Islet precursor cell (in vitro differentiated cells): ENCODE measurements at regions not wholly inside any gene's neighbourhood (a gene's known extent, or its start where the extent isn't known, plus 50 kb on each side); places are given as distances from the start of the nearest gene placed in this dataset.

Experiments used
- DNase-seq: peaks from one replicate; pipeline ENCODE4 v3.0.0-alpha.2; 2018

GRCh38 chr4:66094070-66094469 lies 423.8 kb upstream of the EPHA5 start:
- DNase-seq: no peak

- DNase-seq: no peak
Measured at GRCh38 chr4:66091786-66092185, 421.5 kb upstream of the EPHA5 start.

GRCh38 chr4:66073961-66074360 lies 403.7 kb upstream of the EPHA5 start:
- no peak for DNase-seq

- DNase-seq: no peak
Measured at GRCh38 chr4:66071911-66072310, 401.6 kb upstream of the EPHA5 start.

- DNase-seq: no peak
Measured at GRCh38 chr4:66062921-66063320, 392.6 kb upstream of the EPHA5 start.

- no peak for DNase-seq
Measured at GRCh38 chr4:66062044-66062443, 391.8 kb upstream of the EPHA5 start.

- no peak for DNase-seq
Measured at GRCh38 chr4:66059556-66059955, 389.3 kb upstream of the EPHA5 start.

GRCh38 chr4:66059136-66059535 lies 388.8 kb upstream of the EPHA5 start:
- no peak for DNase-seq

GRCh38 chr4:66055999-66056398 lies 385.7 kb upstream of the EPHA5 start:
- DNase-seq: no peak

GRCh38 chr4:66052426-66052825 lies 382.1 kb upstream of the EPHA5 start:
- DNase-seq: no peak

- DNase-seq: no peak
Measured at GRCh38 chr4:66048861-66049260, 378.6 kb upstream of the EPHA5 start.

- no peak for DNase-seq
Measured at GRCh38 chr4:66045913-66046312, 375.6 kb upstream of the EPHA5 start.

- DNase-seq: no peak
Measured at GRCh38 chr4:66035701-66036100, 365.4 kb upstream of the EPHA5 start.

- DNase-seq: no peak
Measured at GRCh38 chr4:66034671-66035070, 364.4 kb upstream of the EPHA5 start.

- DNase-seq: no peak
Measured at GRCh38 chr4:66034262-66034661, 364.0 kb upstream of the EPHA5 start.

- no peak for DNase-seq
Measured at GRCh38 chr4:66032571-66032970, 362.3 kb upstream of the EPHA5 start.

- no peak for DNase-seq
Measured at GRCh38 chr4:66028668-66029067, 358.4 kb upstream of the EPHA5 start.

- DNase-seq: no peak
Measured at GRCh38 chr4:66023061-66023460, 352.8 kb upstream of the EPHA5 start.

- no peak for DNase-seq
Measured at GRCh38 chr4:66017671-66018070, 347.4 kb upstream of the EPHA5 start.

GRCh38 chr4:66016240-66016639 lies 346.0 kb upstream of the EPHA5 start:
- DNase-seq: no peak

- DNase-seq: no peak
Measured at GRCh38 chr4:66014146-66014765, 344.0 kb upstream of the EPHA5 start.

GRCh38 chr4:66000510-66001117 lies 330.3 kb upstream of the EPHA5 start:
- DNase-seq: no peak

- no peak for DNase-seq
Measured at GRCh38 chr4:65999518-65999871, 329.2 kb upstream of the EPHA5 start.

GRCh38 chr4:65998807-65999517 lies 328.7 kb upstream of the EPHA5 start:
- DNase-seq: peak; percentile 39

- no peak for DNase-seq
Measured at GRCh38 chr4:65983061-65983460, 312.8 kb upstream of the EPHA5 start.
